Amniotic stem cell (primary cell): ENCODE measurements at regions not wholly inside any gene's neighbourhood (a gene's known extent, or its start where the extent isn't known, plus 50 kb on each side); places are given as distances from the start of the nearest gene placed in this dataset.
"Not testable (repeated sequence)": the region's sequence is repeated elsewhere in the genome, so short reads cannot be mapped to it uniquely, and the experiment has no call there.

Source experiments
- DNase-seq: peaks from one replicate; lab custom pipeline; 2025; lab: John Stamatoyannopoulos, UW

DNA sequence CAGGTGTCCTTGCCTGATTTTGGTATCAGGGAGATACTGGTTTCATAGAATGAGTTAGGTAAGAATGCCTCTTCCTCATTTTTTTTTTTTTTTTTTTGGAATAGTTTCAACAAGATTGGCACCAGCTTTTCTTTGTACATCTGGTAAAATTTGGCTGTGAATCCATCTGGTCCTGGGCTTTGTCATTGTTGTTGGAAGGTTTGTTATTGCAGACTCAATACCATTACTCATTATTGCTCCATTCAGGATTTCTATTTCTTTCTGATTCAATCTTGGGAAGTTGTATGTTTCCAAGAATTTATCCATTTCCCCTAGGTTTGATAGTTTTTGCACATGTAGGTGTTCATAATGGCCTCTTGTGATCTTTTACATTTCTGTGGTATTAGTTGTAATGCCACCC, 126.0 kb upstream of the KITLG start:
- DNase-seq, result no peak

DNA sequence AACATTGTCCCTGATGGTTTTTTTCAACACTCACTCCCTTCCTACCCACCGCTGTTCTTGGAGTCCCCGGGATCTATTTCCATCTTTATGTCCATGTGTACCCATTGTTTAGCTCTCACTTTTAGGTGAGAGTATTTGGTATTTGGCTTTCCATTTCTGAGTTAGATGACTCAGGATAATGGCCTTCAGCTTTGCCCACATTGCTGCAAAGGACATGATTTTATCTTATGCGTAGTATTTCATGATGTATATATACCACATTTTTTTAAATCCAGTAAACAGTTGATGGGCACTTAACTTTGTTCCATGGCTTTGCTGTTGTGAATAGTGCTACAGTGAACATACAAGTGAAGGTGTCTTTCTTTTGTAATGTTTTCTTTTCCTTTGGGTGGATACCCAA, 123.5 kb upstream of the KITLG start:
- DNase-seq, result no peak

DNA sequence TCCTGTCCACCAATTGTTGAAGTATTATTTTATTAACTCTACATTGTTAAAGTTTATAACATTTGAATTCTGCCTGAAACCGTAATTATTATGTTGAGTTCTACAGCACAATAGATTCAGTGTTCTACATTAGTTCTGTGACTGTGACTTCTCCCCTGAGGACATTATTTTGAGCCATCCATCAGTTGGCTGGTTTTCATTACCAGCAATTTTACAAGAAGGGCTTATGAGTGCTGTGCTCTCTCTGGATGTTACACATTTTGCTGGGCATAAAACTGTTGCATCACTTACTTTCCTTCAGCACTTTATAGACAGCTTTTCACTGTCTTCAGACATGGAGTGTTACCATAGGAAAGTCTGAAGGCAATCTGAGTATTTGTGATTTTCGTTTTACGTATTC, 118.2 kb upstream of the KITLG start:
- DNase-seq, result no peak

DNA sequence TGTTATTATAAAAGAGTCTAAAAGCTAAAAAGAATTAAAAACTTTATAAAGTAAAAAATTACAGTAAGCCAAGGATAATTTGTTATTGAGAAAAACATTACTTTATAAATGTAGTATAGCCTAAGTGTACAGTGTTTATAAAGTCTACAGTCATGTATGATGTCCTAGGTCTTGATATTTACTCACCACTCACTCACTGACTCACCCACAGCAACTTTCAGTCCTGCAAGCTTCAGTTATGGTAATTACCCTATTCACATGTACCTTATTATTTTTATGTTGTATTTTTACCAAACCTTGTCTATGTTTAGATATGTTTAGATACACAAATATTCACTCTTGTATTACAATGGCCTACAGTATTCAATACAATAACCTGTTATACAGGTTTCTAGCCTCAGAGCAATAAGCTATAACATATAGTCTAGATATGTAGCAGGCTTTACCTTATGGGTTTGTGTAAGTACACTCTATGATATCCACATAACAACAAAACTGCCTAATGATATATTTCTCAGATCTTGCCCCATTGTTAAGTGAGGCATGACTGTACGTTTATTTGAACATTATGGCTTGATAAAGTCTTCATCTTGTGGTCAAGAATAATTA, 113.7 kb upstream of the KITLG start:
- DNase-seq, result no peak

DNA sequence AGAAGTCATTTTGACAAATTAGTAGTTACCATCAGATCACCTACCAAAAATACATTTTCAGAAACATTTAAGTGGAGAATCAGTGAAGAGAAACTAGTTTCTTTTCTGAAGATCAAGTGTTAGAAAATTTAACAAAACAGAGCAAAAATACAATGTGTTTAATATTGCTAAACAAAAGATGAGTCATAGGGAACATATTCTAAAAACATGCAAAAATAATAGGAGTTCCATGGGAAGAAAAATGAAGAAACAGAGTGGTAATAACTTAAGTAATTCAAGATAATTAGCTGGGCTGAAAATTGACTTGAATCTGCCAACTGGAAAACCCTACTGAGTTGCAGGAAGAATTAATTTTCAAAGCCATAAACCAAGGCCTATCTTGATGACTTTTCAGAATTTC, 111.5 kb upstream of the KITLG start:
- no peak for DNase-seq

DNA sequence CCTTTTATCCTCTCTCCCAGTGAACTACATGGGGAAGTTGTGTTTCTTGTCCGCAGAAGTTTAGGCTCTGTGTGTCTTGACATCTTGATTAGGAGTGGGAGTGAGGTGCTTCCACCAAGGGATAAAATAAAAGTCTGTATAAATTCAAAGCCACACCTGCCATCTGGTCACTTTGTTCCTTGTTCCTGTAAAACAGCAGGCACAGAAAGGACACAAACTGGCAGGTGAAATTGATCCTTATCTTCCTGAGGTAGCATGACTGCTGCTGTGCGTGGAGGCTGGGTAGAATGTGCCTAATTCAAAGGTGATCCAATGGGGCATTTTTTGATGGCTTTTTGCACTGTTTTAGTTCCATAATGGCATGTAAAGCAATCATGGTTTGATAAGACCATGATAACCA, 104.3 kb upstream of the KITLG start:
- no peak for DNase-seq

DNA sequence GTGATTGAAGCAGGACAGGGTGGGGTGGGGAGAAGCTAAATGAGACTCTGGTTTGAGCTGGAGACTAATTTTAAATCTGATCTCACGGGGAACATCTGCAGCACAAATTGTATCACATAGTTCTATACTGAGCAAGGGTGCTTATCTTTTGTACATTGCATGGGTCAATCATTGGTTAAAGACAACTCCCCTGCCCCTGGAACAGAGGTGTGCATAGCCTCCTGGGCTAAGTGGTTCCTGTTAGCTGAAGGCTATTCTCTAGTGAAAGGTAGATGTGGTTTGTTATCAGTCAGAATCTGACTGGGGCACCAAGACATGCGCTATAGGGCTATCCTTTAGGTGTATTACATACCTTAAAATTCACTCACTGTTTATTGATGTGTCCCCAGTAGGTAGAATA, 103.9 kb upstream of the KITLG start:
- DNase-seq, result no peak

DNA sequence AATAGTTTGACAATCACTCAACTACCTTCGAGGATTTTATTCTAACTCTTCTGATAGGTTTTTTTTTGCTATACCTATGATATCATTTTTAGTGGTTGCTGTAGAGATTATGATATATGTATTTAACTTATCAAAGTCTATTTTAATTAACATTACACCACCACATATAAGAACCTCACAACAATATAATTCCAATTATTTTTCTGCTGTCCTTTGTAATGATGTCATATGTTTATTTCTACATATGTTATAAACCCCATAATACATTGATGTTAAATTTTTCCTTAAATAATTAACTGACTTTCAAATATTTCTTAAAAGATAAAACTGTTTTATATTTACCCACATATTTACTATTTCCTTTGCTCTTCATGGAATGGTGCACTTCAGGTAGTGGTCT, 103.4 kb upstream of the KITLG start:
- no peak for DNase-seq

DNA sequence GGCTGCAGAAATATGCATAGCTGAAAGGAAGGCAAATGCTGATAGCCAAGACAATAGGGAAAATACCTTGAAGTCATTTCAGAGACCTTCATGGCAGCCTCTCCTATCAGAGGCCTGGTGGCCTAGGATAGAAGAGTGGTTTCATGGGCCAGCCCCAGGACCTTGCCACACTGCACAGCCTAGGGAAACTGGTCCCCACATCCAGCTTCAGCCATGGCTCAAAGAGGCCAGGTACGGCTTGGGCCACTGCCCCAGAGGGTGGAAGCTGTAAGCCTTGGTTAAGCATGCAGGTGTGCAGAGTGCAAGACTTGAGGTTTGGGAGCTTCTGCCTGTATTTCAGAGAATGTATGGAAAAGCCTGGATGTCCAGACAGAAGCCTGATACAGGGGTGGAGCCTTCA, 101.0 kb upstream of the KITLG start:
- no peak for DNase-seq

DNA sequence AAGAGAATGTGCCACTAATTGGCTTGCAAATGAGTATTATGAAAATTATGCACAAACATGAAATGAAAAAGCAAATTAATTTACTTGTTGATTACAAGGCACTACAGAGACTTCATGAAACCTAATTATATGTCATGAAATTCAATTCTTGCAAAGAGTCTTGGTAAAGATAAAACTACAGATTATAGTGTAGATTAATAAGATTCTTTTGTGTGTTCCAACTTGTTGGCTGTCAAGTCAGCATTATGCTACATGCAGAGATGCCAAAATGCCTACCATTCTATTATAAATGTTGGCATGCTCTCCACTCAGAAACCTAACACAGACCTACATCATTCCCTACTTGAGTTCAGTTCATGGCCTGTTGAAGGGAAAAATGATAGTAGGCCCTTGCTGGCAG, 97.2 kb upstream of the KITLG start:
- no peak for DNase-seq

DNA sequence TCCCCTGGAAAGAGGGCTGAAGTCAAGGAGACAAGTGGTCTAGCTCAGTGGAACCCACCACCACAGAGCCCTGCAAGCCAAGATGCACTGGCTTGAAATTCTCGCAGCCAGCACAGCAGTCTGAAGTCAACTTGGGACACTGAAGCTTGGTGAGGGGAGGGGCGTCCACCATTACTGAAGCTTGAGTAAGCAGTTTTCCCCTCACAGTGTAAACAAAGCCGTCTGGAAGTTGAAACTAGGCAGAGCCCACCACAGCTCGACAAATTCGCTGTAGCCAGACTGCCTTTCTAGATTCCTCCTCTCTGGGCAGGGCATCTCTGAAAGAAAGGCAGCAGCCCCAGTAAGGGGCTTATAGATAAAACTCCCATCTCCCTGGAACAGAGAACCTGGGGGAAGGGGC, 87.3 kb upstream of the KITLG start:
- DNase-seq, result not testable (repeated sequence)

DNA sequence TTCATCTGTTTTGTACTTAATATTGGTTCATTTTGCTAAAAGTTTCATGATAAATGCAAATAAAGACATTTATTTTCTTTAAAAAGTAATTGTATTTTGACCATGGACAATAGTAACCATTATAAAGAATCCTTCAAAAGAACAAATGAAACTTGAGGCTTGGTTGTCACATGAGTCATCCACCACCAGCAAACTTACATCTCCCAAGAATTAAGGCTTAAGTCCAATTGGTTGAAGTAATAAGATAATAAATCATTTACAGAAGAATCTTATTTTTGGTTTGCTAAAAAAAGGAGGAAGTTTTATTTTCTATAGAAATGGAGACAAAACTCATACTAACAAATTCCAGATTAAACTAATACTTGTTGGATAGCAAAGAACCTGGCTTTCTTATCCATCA, 84.8 kb upstream of the KITLG start:
- DNase-seq, result no peak

DNA sequence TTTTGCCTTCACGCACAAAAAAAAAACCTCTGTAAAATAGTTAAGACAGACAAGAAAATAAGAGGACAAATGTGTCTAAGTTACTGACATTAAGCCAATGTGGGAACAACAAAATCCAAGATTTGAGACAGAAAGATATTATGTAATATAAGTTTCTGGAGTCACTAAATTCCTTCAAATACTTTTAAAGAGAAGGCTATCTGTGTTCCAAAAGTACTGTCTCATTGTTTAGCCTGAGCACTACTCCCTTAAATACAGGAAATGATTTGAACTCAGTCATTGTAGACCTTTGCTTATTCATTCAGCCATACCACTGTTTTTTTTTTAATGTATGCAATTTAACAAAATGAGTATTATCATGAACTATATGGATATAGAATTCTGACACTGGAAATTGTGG, 82.7 kb upstream of the KITLG start:
- DNase-seq, result no peak

DNA sequence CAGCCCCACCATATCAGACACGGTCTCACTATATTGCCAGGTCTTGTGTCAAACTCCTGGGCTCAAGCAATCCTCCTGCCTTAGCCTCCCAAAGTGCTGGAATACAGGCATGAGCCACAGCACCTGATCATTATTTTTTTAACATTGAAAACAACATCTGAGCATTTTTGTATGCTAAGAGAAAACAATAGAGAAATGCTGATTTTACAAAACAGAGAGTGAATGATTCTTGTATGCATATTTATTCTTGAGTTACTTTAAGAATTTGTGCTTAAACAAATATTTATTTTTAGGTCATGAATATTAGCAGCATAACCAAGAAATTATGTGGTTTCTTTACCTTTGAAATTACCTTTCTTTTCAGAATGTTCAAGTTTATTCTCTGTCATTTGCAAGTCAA, 81.8 kb upstream of the KITLG start:
- DNase-seq, result no peak

DNA sequence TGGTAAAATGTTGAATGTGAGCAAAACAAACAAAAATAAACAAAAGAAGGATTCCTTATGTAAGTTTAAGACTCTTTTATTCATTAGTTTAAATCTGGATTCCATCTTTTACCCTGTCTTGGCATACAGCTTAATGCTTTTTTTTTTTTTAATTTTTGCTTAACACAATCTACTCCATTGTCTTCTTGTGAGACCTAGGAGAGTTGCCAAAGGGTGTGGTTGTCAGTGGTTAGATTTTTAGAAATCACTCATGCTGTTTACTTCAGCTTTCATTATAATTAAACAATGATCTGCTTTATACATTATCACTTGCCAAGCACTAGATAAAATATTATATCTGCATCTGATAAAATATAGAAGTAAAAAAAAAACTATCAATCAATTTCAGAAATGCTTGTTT, 77.7 kb upstream of the KITLG start:
- no peak for DNase-seq

DNA sequence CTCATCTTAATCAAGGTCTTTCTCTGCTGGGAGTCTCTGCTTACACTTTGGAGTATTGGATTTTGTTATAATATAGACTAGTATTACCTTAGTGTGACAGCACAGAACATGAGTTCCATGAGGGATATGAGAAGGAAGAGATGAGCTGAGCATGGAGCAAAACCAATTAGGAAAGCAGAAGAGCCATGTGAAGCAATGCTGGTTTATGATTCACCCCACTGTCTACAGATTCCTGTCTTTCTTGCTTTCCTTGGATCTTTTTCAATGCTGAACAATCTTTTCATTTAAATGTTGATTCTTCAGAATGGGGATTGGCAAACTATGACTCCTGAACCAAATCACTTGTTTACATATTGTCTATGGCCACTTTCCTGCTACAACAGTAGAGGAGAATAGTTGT, 70.4 kb upstream of the KITLG start:
- no peak for DNase-seq

DNA sequence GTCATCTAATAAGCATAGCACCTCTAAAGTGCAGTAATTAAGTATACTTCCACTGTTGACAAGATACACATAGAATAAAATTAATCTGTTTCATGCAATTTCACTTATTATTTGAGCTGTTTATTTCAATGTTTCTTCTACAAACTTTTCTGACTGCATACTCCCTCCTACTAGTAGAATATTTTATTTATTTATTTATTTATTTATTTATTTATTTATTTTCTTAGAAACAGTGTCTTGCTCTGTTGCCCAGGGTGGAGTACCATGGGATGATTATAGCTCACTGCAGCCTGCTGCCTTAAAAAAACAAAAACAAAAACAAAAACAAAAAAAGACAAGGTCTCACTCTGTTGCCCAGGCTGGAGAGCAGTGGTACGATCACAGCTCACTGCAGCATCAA, 68.4 kb upstream of the KITLG start:
- DNase-seq, result no peak

DNA sequence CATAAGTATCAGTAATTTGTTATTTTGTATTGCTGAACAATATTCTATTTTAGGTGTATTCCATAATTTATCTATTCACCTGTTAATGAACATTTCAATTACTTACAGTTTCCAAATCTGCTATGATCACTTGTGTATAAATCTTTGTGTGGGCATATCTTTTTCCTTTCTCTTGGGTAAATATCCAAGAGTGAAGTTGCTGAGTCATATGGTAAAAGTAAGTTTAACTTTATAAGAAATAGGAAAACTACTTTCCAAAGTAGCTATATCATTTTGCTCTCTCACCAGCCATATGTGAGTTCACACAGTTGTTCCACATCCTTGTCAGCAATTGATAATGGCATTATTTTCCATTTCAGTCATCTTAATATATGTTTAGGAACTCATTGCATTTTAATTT, 66.6 kb upstream of the KITLG start:
- no peak for DNase-seq

DNA sequence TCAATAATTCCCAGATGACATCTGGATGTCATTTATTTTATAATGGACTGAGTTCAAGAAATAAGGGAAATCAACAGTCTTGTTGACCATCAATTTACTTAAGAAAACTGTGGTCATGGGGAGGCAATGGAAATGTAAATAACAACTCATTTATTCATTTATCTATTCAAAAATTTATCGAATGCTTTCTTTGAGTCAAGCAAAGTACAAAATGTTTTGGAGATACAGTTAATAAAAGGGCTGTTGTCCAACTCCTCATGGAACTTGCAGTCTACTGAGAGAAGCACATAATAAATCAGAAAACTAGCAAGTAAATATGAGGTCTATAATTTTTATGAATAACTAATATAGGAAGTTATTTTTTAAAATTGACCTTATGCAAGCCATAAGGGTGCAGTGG, 65.5 kb upstream of the KITLG start:
- no peak for DNase-seq

DNA sequence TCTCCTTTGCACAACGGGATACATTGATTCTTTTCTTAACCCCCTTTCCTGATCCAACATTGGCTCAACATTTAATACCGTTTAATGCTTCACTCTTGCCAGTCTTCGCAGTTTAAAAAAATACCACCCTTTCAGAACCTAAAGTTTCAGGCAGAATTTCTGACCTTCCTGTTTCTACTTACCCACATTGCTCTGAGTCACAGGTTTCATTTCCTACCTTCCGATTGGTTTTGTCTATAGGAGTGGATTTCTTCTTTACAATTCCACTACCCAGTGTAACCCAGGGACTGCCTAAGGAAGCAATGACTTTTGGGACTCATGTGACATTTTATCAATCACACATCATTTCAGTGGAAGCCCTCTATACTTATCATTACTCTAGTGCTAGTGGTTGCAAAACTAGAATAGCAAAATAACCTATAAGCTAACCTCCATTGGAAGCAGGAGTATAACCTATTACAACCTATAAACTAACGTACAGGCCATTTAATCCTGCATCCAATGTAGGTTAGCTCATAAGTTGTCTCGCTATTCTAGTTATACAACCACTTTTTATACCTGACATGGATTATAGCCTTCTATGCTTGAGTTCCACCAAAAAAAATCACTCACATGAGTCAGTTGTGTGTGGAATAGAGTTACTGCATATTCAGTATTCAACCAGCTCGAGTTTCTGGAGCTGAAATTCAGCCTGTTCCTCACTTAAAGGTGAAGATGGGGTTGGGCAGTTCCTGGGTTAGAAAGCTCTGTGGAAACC, 64.9 kb upstream of the KITLG start:
- DNase-seq, result no peak

DNA sequence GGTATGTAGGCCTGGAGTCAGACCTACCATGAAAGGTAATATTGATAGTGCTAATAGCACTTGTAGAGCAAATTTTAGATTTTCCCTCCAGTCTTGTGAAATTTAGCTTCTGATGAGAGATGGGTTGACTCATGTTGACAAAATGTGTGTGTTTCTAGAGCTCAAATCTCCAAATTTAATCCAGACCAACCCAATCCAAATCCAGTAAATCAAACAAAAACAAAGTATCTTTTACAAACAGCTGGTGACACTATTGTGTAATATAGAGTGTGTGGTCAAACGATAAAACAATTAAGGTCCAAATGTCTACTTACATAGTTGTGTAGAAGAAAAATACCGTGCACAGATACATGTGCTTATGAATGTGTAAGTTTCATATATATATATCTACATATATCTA, 63.4 kb upstream of the KITLG start:
- DNase-seq, result no peak

DNA sequence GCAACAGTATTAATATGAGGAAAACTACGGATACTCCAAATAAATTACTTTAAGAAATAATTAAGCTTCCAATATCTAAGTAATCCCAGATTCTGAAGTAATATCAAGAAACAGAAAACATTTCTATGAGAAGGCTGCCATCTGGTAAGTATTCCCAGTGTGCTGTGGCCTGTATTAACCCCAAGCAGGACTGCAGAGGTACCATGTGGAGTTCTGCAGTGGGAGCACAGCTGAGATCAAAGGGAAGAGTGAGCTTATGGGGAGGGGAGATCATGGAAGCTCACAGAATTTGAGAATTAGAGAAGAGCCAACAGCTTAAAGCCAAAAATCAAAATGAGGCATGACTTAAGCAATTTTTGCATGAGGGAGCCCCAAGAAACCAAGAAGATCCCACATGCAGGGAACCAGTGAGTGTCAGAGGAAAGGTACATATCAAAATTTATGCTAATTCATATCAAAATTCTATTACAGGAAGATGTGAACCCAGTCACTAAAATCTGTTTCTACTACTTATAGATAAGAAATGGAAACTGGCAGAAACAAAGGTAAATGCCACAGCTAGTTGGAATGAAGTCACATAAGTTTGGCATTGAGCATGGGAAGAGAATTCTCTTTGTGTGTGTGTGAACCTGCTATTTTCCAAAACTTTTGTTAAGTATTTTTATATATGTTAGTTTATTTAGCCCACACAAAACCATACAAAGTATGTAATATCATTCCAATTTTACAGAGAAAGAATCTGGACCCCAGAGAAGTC, 62.6 kb upstream of the KITLG start:
- DNase-seq, result no peak

DNA sequence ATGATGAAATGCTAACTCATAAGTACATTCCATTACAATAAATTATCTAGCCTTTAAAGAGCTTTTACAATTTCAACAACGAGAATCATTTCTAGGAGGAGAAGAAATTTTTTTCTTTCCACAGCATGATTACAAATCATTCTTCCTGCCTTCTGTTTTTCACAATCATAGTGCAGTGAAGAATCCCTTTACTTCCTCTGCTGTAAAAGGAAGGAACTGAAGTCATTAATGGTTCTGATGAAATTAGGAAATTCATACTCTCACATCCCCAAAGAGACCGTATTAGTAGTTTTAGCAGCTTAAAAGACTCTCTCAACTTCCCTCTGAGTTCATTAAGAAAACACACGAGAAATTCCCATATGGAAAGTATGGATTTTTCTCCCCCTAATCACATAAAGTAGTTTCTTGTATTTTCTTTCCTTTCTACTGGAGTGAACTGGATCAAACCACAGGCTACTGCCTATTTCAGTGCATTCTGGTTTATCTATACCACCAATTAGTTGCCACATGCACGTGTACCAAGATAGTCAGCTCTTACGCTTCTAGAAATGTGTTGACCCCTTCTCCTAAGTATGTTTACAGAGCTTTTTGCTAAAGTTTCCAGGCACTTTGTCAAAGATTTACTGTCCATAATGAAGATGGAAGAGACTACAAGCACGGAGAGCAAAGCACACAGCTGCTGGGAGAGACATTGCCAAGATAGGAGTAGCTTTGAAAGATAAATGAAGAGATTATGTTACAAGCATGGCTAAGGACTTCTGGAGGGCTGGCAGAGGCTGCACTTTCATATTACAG, 58.9 kb upstream of the KITLG start:
- DNase-seq, result no peak
